AG04449 (cell line): ENCODE measurements at regions not wholly inside any gene's neighbourhood (a gene's known extent, or its start where the extent isn't known, plus 50 kb on each side); places are given as distances from the start of the nearest gene placed in this dataset.
"Not testable (repeated sequence)": the region's sequence is repeated elsewhere in the genome, so short reads cannot be mapped to it uniquely, and the experiment has no call there.

Experiments used
- CTCF ChIA-PET: fragments of 350-600 bp; formaldehyde crosslinking; extraction: SDS; loops from one replicate; lab custom pipeline; 2021; ENCODE audit warnings: antibody characterized with exemption; lab: Yijun Ruan, JAX
- POLR2A ChIA-PET: fragments of 400-600, 350-600 bp; formaldehyde crosslinking; extraction: SDS; loops from one replicate; lab custom pipeline; 2020; ENCODE audit warnings: antibody characterized with exemption, inconsistent platforms; lab: Yijun Ruan, JAX
- DNase-seq: peaks from one replicate; pipeline ENCODE4 v3.0.0-alpha.2; 2010; ENCODE audit warnings: low read depth, low spot score
- H3K4me3 ChIP-seq: 2 replicates; pipeline ENCODE4 v1.5.1; 2011; ENCODE audit warnings: low read depth, mild to moderate bottlenecking, control low read depth, low read length
- TF ChIP-seq, protein P1 (sequence below): IDR thresholded peaks from one replicate; pipeline ENCODE4 v1.5.1; 2011; ENCODE audit warnings: mild to moderate bottlenecking, moderate library complexity, low read length, control low read depth, inconsistent platforms; ENCODE audit not compliant: insufficient read depth; ENCODE audit errors: missing control alignments

DNA sequence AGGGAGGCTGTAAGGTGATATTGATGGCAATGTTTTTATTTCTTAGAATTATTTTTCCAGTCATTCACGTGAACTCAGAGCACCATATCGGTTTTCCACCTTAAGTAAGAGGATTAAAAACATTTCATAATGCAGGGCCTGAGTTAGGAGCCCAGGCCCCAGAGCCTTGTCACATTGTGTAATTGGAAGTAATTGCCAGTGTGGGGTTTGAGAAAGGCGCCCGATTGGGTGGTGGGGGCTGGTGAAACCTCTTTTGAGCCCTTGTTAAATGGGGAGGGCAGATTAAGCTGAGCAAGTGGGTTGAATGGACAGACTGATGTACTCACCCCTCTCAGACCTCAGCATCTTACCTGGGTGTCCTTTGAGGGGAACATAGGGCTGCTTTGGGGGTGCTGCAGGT, 116.7 kb upstream of the PITX1 start:
- no peak overlapping the region for H3K4me3 ChIP-seq
- ChIA-PET CTCF (interaction anchor here (1.0 kb wide), 1 partner anchor 182 kb away, joined by 3 read pairs; no protein-coding TSS in a partner anchor), POLR2A (no interaction called here)
- DNase-seq = no peak
- TF ChIP-seq, protein P1, sequence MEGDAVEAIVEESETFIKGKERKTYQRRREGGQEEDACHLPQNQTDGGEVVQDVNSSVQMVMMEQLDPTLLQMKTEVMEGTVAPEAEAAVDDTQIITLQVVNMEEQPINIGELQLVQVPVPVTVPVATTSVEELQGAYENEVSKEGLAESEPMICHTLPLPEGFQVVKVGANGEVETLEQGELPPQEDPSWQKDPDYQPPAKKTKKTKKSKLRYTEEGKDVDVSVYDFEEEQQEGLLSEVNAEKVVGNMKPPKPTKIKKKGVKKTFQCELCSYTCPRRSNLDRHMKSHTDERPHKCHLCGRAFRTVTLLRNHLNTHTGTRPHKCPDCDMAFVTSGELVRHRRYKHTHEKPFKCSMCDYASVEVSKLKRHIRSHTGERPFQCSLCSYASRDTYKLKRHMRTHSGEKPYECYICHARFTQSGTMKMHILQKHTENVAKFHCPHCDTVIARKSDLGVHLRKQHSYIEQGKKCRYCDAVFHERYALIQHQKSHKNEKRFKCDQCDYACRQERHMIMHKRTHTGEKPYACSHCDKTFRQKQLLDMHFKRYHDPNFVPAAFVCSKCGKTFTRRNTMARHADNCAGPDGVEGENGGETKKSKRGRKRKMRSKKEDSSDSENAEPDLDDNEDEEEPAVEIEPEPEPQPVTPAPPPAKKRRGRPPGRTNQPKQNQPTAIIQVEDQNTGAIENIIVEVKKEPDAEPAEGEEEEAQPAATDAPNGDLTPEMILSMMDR = no peak

DNA sequence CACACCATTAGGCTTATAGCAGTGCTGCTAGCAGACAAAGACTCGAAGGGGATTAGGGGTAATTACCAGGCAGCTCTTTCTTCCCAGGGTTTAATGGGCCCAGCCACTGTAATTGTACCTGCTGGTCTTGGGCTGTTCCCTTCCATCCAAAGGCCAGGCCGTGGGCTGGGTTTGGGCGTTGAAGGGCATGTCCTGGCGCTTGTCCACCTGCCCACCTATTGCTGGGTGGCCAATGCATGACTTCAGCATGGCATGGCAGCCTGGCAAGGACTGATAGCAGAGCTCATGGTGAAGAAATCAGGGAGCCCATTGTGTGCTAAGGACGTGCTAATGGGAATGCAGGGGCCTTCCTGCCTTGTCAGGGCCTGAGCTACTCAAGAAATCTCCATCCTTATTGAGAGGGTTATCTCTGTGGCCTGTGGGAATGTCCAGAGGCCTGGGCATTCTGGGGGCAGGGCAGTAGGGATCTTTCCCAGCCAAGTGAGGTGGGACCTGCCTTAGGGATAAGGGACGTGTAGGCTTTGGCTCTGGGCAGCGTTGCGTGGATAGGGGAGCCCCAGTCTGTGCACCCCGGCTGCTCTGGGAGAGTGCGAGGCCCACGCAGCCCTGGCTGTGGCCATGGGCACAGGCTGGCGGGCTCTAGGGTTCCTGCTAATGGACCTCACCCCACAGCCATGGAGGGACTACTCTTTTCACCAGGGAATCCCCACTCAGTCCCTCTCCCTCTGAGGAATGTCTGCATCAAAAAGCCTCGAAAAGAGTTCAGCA, 116.1 kb upstream of the PITX1 start:
- DNase-seq = no peak
- POLR2A ChIA-PET = no interaction called here
- H3K4me3 ChIP-seq = no peak overlapping the region
- CTCF ChIA-PET = no interaction called here
- TF ChIP-seq, protein P1 = no peak

DNA sequence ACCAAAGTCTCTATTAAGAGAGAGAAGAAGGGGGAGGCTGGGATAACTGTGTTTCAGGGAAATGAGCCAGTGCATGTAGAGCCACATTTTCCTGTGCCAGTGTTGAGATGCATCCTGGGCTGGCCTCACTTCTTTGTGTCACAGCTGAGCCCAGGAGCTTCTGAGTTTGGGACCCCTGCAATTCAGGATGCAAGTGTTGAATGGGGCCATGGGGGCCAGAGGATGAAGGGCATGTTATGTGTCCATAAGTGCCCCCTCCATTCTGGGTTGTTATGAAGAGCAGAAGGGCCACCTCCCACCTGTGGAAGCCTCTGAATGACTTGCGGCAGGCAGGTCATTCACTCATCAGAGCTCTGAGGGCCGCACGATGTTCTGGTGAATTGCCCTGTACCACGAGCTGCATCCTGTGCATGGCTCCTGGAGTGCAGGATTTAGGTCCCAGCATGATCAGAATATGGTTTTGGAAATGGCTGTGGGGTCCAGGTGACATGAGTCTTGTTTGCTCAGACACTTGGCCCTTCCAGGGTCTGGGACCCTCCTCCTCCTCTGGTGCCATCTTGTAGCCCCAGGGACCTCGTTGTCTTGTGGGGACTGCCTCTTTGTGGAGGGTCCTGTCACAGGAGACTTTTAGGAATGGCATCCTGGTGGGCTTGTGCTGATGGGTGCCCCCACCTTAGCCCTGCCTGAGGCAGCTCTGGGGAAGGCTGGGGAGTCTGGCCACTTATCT, 115.4 kb upstream of the PITX1 start:
- no peak overlapping the region for H3K4me3 ChIP-seq
- ChIA-PET CTCF (no interaction called here), POLR2A (no interaction called here)
- DNase-seq = no peak
- TF ChIP-seq, protein P1 = no peak

DNA sequence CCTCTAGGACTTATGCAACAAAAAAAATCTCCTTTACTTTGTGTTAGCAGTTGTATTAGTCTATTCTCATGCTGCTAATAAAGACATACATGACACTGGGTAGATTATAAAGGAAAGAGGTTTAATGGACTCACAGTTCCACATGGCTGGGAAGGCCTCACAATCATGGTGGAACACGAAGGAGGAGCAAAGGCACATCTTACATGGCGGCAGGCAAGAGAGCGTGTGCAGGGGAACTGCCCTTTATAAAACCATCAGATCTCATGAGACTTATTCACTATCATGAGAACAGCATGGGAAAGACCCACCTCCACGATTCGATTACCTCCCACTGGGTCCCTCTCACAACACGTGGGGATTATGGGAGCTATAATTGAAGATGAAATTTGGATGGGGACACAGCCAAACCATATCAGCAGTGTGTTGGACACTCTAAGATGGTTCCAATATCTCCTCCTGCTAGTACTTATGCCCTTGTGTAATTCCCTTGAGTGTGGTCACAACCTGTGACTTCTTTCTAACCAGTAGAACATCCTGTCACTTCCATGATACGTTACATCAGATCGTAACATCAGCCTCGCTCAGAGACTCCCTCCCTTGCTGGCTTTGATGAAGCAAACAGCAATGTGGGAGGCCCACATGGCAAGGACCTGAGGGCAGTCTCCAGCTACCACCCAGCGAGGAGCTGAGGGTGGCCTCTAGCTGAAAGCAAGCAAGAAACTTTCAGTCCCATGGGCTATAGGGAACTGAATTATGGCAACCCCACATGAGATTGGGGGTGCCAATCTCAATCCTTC, 113.5 kb upstream of the PITX1 start:
- ChIA-PET CTCF (interaction anchor here (1.3 kb wide), 1 partner anchor 44 kb away, joined by 5 read pairs; no protein-coding TSS in a partner anchor), POLR2A (no interaction called here)
- TF ChIP-seq, protein P1 = no peak
- DNase-seq = no peak
- no peak overlapping the region for H3K4me3 ChIP-seq

DNA sequence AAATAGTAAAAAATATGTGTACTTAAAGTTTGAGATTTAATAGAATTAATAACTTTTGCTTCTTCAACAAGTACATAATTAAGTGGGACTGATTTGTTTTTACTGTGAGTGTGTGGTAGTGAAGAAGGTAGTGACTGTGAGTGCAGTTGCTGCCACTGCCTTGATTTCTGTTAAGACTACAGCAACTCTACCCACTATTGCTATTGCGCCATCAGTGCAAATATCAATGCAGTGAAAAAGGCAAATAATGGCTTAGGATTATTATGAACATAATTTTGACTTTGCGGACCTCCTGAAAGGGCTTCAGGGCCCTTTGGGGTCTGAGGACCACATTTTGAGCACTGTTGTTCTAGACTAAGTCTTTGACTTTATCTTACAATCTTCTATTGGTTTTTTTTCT, 112.0 kb upstream of the PITX1 start:
- no peak for DNase-seq
- TF ChIP-seq, protein P1 = no peak
- no peak overlapping the region for H3K4me3 ChIP-seq
- ChIA-PET CTCF (interaction anchor here (1.2 kb wide), 1 partner anchor 16 kb away, joined by 3 read pairs; no protein-coding TSS in a partner anchor), POLR2A (no interaction called here)

DNA sequence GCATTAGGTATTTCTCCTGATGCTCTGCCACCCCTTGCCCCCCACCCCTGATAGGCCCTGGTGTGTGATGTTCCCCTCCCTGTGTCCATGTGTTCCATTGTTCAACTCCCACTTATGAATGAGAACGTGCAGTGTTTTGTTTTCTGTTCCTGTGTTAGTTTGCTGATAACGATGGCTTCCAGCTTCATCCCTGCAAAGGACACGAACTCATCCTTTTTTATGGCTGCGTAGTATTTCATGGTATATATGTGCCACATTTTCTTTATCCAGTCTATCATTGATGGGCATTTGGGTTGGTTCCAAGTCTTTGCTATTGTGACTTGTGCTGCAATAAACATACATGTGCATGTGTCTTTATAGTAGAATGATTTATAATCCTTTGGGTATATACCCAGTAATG, 109.7 kb upstream of the PITX1 start:
- DNase-seq, POLR2A ChIA-PET, CTCF ChIA-PET, H3K4me3 ChIP-seq: not testable (repeated sequence)
